ENCODE measurements at regions not wholly inside any gene's neighbourhood (a gene's known extent, or its start where the extent isn't known, plus 50 kb on each side); places are given as distances from the start of the nearest gene placed in this dataset.

GRCh38 chr5:75921011-75921410 lies 162.2 kb upstream of the SV2C start:
- ChIA-PET POLR2A (no interaction called here), CTCF (ENCODE audit: low intra/inter-chr PET ratio, low total read pairs) (no interaction called here)
- H3K4me3 ChIP-seq (replicated peaks in 1 of 3; ENCODE audit: insufficient read depth in 1 of 3, low read depth in 2 of 3, low read length in 3 of 3) = no peak overlapping the region
- BruUV-seq (replicated peaks) = no TSS peak
- DNase-seq (ENCODE audit: low spot score) (no peak), FAIRE-seq (no peak), ATAC-seq (no peak)
- no peaks in the 10 kb centered on the region for H3K79me2 ChIP-seq (ENCODE audit: insufficient read depth, low read length)
- H4K20me1 ChIP-seq (ENCODE audit: insufficient read depth, low read length) = no peaks in the 10 kb centered on the region
- TF ChIP-seq PHF21A (CRISPR knock-in tag; IDR thresholded peaks at IDR 0.05) (no peak), ATAD3A (CRISPR knock-in tag; IDR thresholded peaks at IDR 0.05) (no peak), ZBED4 (CRISPR knock-in tag; IDR thresholded peaks at IDR 0.05; ENCODE audit: borderline replicate concordance) (no peak)
- intact Hi-C loops (cut with micrococcal nuclease; ENCODE audit: unreplicated experiment) = no loop called here
- H3K4me1 ChIP-seq (ENCODE audit: insufficient read depth, low read length) = no peaks in the 10 kb centered on the region
- no peaks in the 10 kb centered on the region for H3K36me3 ChIP-seq (replicated peaks in 1 of 2; ENCODE audit: control insufficient read depth in 1 of 2, insufficient read depth in 2 of 2, low read length in 2 of 2)
- in situ Hi-C loops (cut with HindIII; ENCODE audit: extremely low pct_ligation_motif_present, low pct_unique_long_range_greater_than_20kb) = no loop called here
- H3K27ac ChIP-seq (ENCODE audit: extremely low read length, insufficient read depth, low read length) = no peak overlapping the region
- no peak overlapping the region for H3K4me2 ChIP-seq (ENCODE audit: low read depth, low read length)
- WGBS (ENCODE audit: low lambda C conversion rate) = no CpG with 5 or more reads among the region's 6 CpGs
- H3K27me3 ChIP-seq (ENCODE audit: control insufficient read depth in 1 of 2, insufficient read depth in 2 of 2, low read length in 2 of 2) = no peaks in the 10 kb centered on the region
- no peaks in the 10 kb centered on the region for H3K9me3 ChIP-seq (ENCODE audit: low read length)
- no peak overlapping the region for H3K9ac ChIP-seq (ENCODE audit: insufficient read depth, low read depth, low read length)
- H2AFZ ChIP-seq (ENCODE audit: low read length) = no peak overlapping the region

- CTCF ChIA-PET (ENCODE audit: low intra/inter-chr PET ratio, low total read pairs) = no interaction called here
- Histone ChIP-seq H3K4me1 (ENCODE audit: insufficient read depth, low read length) (no peaks in the 10 kb centered on the region), H3K27ac (ENCODE audit: extremely low read length, insufficient read depth, low read length) (no peak overlapping the region), H3K4me2 (ENCODE audit: low read depth, low read length) (no peak overlapping the region), H3K27me3 (ENCODE audit: control insufficient read depth in 1 of 2, insufficient read depth in 2 of 2, low read length in 2 of 2) (no peaks in the 10 kb centered on the region), H3K4me3 (replicated peaks in 1 of 3; ENCODE audit: insufficient read depth in 1 of 3, low read depth in 2 of 3, low read length in 3 of 3) (no peak overlapping the region), H3K9ac (ENCODE audit: insufficient read depth, low read depth, low read length) (no peak overlapping the region), H4K20me1 (ENCODE audit: insufficient read depth, low read length) (no peaks in the 10 kb centered on the region), H3K36me3 (replicated peaks in 1 of 2; ENCODE audit: control insufficient read depth in 1 of 2, insufficient read depth in 2 of 2, low read length in 2 of 2) (no peaks in the 10 kb centered on the region), H3K79me2 (ENCODE audit: insufficient read depth, low read length) (no peaks in the 10 kb centered on the region), H3K9me3 (ENCODE audit: low read length) (no peaks in the 10 kb centered on the region), H2AFZ (ENCODE audit: low read length) (no peak overlapping the region)
- intact Hi-C loops (cut with micrococcal nuclease; ENCODE audit: unreplicated experiment) = no loop called here
- no TSS peak for BruUV-seq (replicated peaks)
- WGBS (ENCODE audit: low lambda C conversion rate) = 7% methylated on average over 2 of the region's 2 CpGs
- POLR2A ChIA-PET = no interaction called here
- TF ChIP-seq HNRNPK (IDR thresholded peaks at IDR 0.05; ENCODE audit: low read depth, low read length, poor library complexity, severe bottlenecking) (peak; percentile 24), ZNF883 (CRISPR knock-in tag; IDR thresholded peaks at IDR 0.05; ENCODE audit: not compliant biosample characterization) (no peak)
- in situ Hi-C loops (cut with HindIII; ENCODE audit: extremely low pct_ligation_motif_present, low pct_unique_long_range_greater_than_20kb) = no loop called here
- DNase-seq (ENCODE audit: low spot score) (no peak), ATAC-seq (no peak), FAIRE-seq (no peak)
Observed at GRCh38 chr5:75916144-75916543, 167.0 kb upstream of the SV2C start.

All from HepG2 (cell line).